Mesenchymal stem cell (in vitro differentiated cells and primary cell): ENCODE measurements at regions not wholly inside any gene's neighbourhood (a gene's known extent, or its start where the extent isn't known, plus 50 kb on each side); places are given as distances from the start of the nearest gene placed in this dataset.
A peak's percentile ranks its signal among the peaks of the same experiment; 100 is the strongest.

Experiments
- DNase-seq: peaks from one replicate; pipeline ENCODE4 v3.0.0-alpha.2; 2013
- H2AFZ ChIP-seq: one replicate; pipeline ENCODE4 v1.6.1; 2013; ENCODE audit warnings: low read depth, mild to moderate bottlenecking, control low read depth, inconsistent platforms, low read length, moderate library complexity
- H2AK5ac ChIP-seq: 2 replicates; pipeline ENCODE4 v1.6.1; 2013; ENCODE audit warnings: low read length, moderate library complexity, mild to moderate bottlenecking, inconsistent platforms; ENCODE audit not compliant: severe bottlenecking
- H2BK120ac ChIP-seq: one replicate; pipeline ENCODE4 v1.6.1; 2013; ENCODE audit warnings: low read depth, mild to moderate bottlenecking, inconsistent platforms, low read length, moderate library complexity
- H2BK12ac ChIP-seq, 2 experiments: one replicate each; pipeline ENCODE4 v1.6.1; 2013; ENCODE audit warnings: inconsistent platforms in 2 of 2, low read length in 2 of 2, mild to moderate bottlenecking in 2 of 2, moderate library complexity in 2 of 2, control low read depth in 1 of 2
- H2BK15ac ChIP-seq: one replicate; pipeline ENCODE4 v1.6.1; 2013; ENCODE audit warnings: mild to moderate bottlenecking, low read depth, inconsistent platforms; ENCODE audit not compliant: poor library complexity, severe bottlenecking
- H2BK5ac ChIP-seq: 2 replicates; pipeline ENCODE4 v1.6.1; 2013; ENCODE audit warnings: low read depth, mild to moderate bottlenecking, low read length, control low read depth, inconsistent platforms; ENCODE audit not compliant: poor library complexity, severe bottlenecking
- H3K14ac ChIP-seq, 2 experiments: one replicate each; pipeline ENCODE4 v1.6.1; 2013; ENCODE audit warnings: inconsistent platforms in 2 of 2, low read length in 2 of 2, control low read depth in 1 of 2, mild to moderate bottlenecking in 1 of 2, moderate library complexity in 1 of 2
- H3K18ac ChIP-seq, 2 experiments: one replicate each; pipeline ENCODE4 v1.6.1; 2013; ENCODE audit warnings: inconsistent platforms in 2 of 2, low read length in 2 of 2, control low read depth in 1 of 2, low read depth in 1 of 2, mild to moderate bottlenecking in 1 of 2
- H3K23ac ChIP-seq, 2 experiments: one replicate each; pipeline ENCODE4 v1.6.1; 2013; ENCODE audit warnings: inconsistent platforms in 2 of 2, low read length in 2 of 2, mild to moderate bottlenecking in 2 of 2, moderate library complexity in 2 of 2, control low read depth in 1 of 2
- H3K27ac ChIP-seq: 2 replicates; pipeline ENCODE4 v1.5.1; 2013; ENCODE audit warnings: mild to moderate bottlenecking, moderate library complexity, low read length, control low read depth, inconsistent platforms; ENCODE audit not compliant: poor library complexity, severe bottlenecking
- H3K27me3 ChIP-seq, 2 experiments: 2 replicates each; pipeline versions ENCODE4 v1.6.1 to v1.7.0; 2013; ENCODE audit warnings: low read length in 2 of 2, mild to moderate bottlenecking in 2 of 2, moderate library complexity in 2 of 2, control low read depth in 1 of 2, inconsistent platforms in 1 of 2; ENCODE audit not compliant: control insufficient read depth in 1 of 2, insufficient read depth in 1 of 2
- H3K36me3 ChIP-seq, 2 experiments: 2 replicates each; pipeline versions ENCODE4 v1.6.1 to v1.7.0; 2013; ENCODE audit warnings: low read length in 2 of 2, control low read depth in 1 of 2, inconsistent platforms in 1 of 2, low read depth in 1 of 2, mild to moderate bottlenecking in 1 of 2; ENCODE audit not compliant: insufficient read depth in 2 of 2, control insufficient read depth in 1 of 2
- H3K4ac ChIP-seq, 2 experiments: one replicate each; pipeline ENCODE4 v1.6.1; 2013; ENCODE audit warnings: inconsistent platforms in 2 of 2, low read length in 2 of 2, mild to moderate bottlenecking in 2 of 2, moderate library complexity in 2 of 2, control low read depth in 1 of 2, low read depth in 1 of 2
- H3K4me1 ChIP-seq: 2 replicates; pipeline ENCODE4 v1.6.1; 2013; ENCODE audit warnings: low read depth, low read length, control low read depth; ENCODE audit not compliant: control insufficient read depth, insufficient read depth
- H3K4me2 ChIP-seq: 2 replicates; pipeline ENCODE4 v1.6.1; 2013; ENCODE audit warnings: low read length, mild to moderate bottlenecking, inconsistent platforms; ENCODE audit not compliant: poor library complexity, severe bottlenecking
- H3K4me3 ChIP-seq, 2 experiments: 2 replicates each; pipeline versions ENCODE4 v1.5.1 to v1.7.0; 2013; ENCODE audit warnings: low read length in 2 of 2, mild to moderate bottlenecking in 2 of 2, control low read depth in 1 of 2, low read depth in 1 of 2; ENCODE audit not compliant: insufficient read depth in 1 of 2
- H3K79me1 ChIP-seq: replicated peaks from 2 replicates; pipeline ENCODE4 v1.6.1; 2013; ENCODE audit warnings: mild to moderate bottlenecking, control low read depth, low read length, inconsistent platforms; ENCODE audit not compliant: poor library complexity, severe bottlenecking
- H3K9ac ChIP-seq: 2 replicates; pipeline ENCODE4 v1.7.0; 2013; ENCODE audit warnings: mild to moderate bottlenecking, low read length, moderate library complexity
- H3K9me3 ChIP-seq: 2 replicates; pipeline ENCODE4 v1.7.0; 2013; ENCODE audit warnings: mild to moderate bottlenecking, low read length; ENCODE audit not compliant: control insufficient read depth
- H4K8ac ChIP-seq: one replicate; pipeline ENCODE4 v1.6.1; 2013; ENCODE audit warnings: inconsistent platforms, mild to moderate bottlenecking, low read length, moderate library complexity
- H4K91ac ChIP-seq: one replicate; pipeline ENCODE4 v1.6.1; 2013; ENCODE audit warnings: mild to moderate bottlenecking, low read length, inconsistent platforms
- WGBS: methylation state at CpG from one replicate; pipeline ENCODE4 v1.1.7; 2013; ENCODE audit warnings: mixed read lengths; 5-methylcytosine and 5-hydroxymethylcytosine counted together

DNA sequence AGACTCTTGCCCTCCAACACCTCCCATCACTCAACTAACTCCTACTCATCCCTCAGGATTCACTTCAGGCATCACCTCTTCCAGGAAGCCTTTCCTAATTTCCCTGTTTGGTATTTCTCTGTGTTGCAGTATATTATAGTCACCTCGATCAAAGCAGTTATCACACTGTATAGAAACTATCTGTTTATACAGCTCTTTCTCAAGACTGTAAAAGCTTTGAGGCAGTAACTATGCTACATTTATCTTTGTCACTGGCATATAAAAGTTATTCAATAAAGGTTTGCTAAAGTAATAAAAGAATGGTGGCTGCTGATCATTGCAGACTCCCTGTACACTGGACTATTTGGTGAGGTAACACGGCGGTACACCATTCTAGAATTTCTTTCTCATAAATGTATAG lies 284.9 kb downstream of the PAX3 start:
- Histone ChIP-seq H3K27ac (no peak overlapping the region), H3K4me3 (no peak overlapping the region), H3K27me3 (peaks cover 0 to 11% of the 10 kb centered on the region in 2 experiments), H2BK15ac (no peak overlapping the region), H3K79me1 (no peaks in the 10 kb centered on the region), H4K8ac (no peak overlapping the region), H3K9me3 (no peaks in the 10 kb centered on the region), H3K14ac (no peak overlapping the region), H3K36me3 (no peaks in the 10 kb centered on the region), H3K4me2 (no peak overlapping the region), H3K9ac (no peak overlapping the region), H3K4me1 (no peaks in the 10 kb centered on the region), H2AK5ac (no peak overlapping the region), H3K23ac (no peak overlapping the region), H4K91ac (no peak overlapping the region), H2BK5ac (no peak overlapping the region), H3K4ac (no peak overlapping the region), H3K18ac (no peak overlapping the region), H2AFZ (no peak overlapping the region), H2BK120ac (no peak overlapping the region), H2BK12ac (no peak overlapping the region)
- DNase-seq, result no peak
- WGBS, result no CpG with 5 or more reads among the region's 3 CpGs

DNA sequence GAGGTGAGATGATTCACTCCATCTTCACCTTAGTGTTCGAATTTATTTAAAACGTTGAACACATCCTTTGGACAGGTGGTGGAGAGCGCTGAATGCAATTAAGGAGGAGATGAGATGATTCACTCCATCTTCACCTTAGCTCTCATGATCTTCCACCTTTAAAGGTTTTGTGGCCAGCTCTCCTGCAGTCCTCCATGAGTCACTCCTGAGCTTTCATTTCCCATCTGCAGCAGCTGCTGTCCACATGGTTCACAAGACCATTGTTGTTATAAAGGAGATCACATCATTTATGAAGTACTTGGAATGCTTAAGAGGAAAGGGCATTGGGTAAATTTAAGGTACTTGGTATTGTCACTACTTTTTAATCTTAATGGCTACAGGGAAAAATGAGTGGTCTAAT lies 298.5 kb downstream of the PAX3 start:
- Histone ChIP-seq H3K9me3 (no peaks in the 10 kb centered on the region), H3K27ac (peak overlapping the region; percentile 92), H3K23ac (no peak overlapping the region), H3K4me3 (no peak overlapping the region), H2AK5ac (no peak overlapping the region), H3K36me3 (no peaks in the 10 kb centered on the region), H2BK120ac (no peak overlapping the region), H3K18ac (no peak overlapping the region), H4K91ac (no peak overlapping the region), H2BK5ac (no peak overlapping the region), H2BK12ac (no peak overlapping the region), H3K14ac (no peak overlapping the region), H2BK15ac (no peak overlapping the region), H3K9ac (no peak overlapping the region), H2AFZ (no peak overlapping the region), H3K4ac (no peak overlapping the region), H3K4me1 (peaks cover 12% of the 10 kb centered on the region), H3K27me3 (no peaks in the 10 kb centered on the region), H3K4me2 (no peak overlapping the region), H4K8ac (no peak overlapping the region), H3K79me1 (no peaks in the 10 kb centered on the region)
- DNase-seq, result peak; percentile 83
- 37% methylated on average over 3 of the region's 3 CpGs for WGBS

DNA sequence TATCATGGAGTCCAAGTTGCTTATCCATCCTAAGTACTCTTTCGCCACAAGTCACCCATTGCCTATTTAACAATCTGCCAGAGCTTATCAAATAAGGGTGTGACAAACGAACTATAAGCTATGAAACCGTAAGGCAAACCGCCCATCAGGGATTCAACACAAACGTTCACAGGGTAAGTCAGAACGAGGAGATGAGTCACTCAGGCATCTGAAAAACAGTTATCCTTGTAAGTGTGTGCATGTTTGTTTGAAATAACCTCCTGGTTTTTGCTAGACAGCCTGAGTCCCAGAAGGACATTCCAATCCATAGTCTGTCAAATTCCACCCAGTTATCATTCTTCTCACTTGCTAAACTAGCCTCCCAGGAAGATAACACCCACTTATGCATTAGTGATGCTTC lies 299.1 kb downstream of the PAX3 start:
- no peak overlapping the region for H3K4me3 ChIP-seq
- H3K9ac ChIP-seq, result no peak overlapping the region
- H4K91ac ChIP-seq, result no peak overlapping the region
- H3K27ac ChIP-seq, result peak overlapping the region; percentile 92
- H2AFZ ChIP-seq, result no peak overlapping the region
- H3K18ac ChIP-seq, result no peak overlapping the region
- 0% methylated on average over 6 of the region's 6 CpGs for WGBS
- no peak overlapping the region for H2BK15ac ChIP-seq
- no peaks in the 10 kb centered on the region for H3K79me1 ChIP-seq
- H4K8ac ChIP-seq, result no peak overlapping the region
- peak; percentile 86 for DNase-seq
- H2BK5ac ChIP-seq, result no peak overlapping the region
- H3K23ac ChIP-seq, result no peak overlapping the region
- H3K4me1 ChIP-seq, result peaks cover 12% of the 10 kb centered on the region
- no peak overlapping the region for H3K14ac ChIP-seq
- H3K27me3 ChIP-seq, result no peaks in the 10 kb centered on the region
- no peak overlapping the region for H3K4ac ChIP-seq
- H2AK5ac ChIP-seq, result peak overlapping the region; percentile 11
- no peak overlapping the region for H3K4me2 ChIP-seq
- H2BK12ac ChIP-seq, result no peak overlapping the region
- H3K36me3 ChIP-seq, result no peaks in the 10 kb centered on the region
- no peak overlapping the region for H2BK120ac ChIP-seq
- H3K9me3 ChIP-seq, result no peaks in the 10 kb centered on the region

DNA sequence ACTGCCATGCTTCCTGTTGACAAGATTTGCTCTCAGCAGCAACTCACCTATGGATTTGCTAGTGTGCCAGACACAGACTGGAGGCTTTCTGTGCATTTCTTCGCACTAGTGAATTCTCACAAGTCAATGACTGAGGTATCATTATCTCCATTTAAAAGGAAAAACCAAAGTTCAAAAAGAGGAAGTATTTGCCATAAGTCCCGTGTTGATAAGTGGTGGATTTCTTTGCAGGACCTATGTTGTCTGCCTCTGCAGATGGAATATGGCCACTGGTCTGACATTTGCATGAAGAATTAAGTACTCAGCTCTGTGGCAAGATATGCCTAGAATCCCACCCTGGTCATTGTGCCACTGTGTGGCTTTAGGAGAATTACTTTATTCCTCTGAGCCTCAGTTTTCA lies 299.6 kb downstream of the PAX3 start:
- 84% methylated on average over 2 of the region's 2 CpGs for WGBS

More for the DNA sequence above, 299.6 kb downstream of the PAX3 start:
- Histone ChIP-seq H3K18ac (no peak overlapping the region), H3K9me3 (no peaks in the 10 kb centered on the region), H3K23ac (no peak overlapping the region), H2BK120ac (no peak overlapping the region), H3K14ac (no peak overlapping the region), H3K79me1 (no peaks in the 10 kb centered on the region), H3K4me2 (no peak overlapping the region), H4K8ac (no peak overlapping the region), H2BK12ac (no peak overlapping the region), H3K4me3 (no peak overlapping the region), H2BK5ac (peak overlapping the region; percentile 51), H2BK15ac (no peak overlapping the region), H3K27ac (peak overlapping the region; percentile 92), H3K4me1 (peaks cover 12% of the 10 kb centered on the region), H3K36me3 (no peaks in the 10 kb centered on the region), H3K4ac (no peak overlapping the region), H4K91ac (peak overlapping the region; percentile 34), H2AFZ (no peak overlapping the region), H2AK5ac (peak overlapping the region; percentile 94), H3K27me3 (no peaks in the 10 kb centered on the region), H3K9ac (no peak overlapping the region)
- DNase-seq, result no peak
